Esophagus muscularis mucosa (tissue), 4 donors: ENCODE measurements at regions not wholly inside any gene's neighbourhood (a gene's known extent, or its start where the extent isn't known, plus 50 kb on each side); places are given as distances from the start of the nearest gene placed in this dataset.

ENCODE experiments used
- DNase-seq: peaks from one replicate; pipeline ENCODE4 v3.0.0-alpha.2; 2017; ENCODE audit errors: extremely low spot score
- H3K27ac ChIP-seq, 4 donors: fragments of 200-600 bp; sonication (generic); replicated peaks in 1 of 4; 1 replicate in 3 of 4; 2 replicates in 1 of 4; pipeline ENCODE4 v1.5.1; 2016 to 2019; ENCODE audit warnings: mild to moderate bottlenecking in 1 of 4
- H3K27me3 ChIP-seq, 4 donors: fragments of 200-600 bp; sonication (generic); one replicate each; pipeline versions ENCODE4 v1.5.1 to v1.6.0; 2016 to 2019
- H3K36me3 ChIP-seq, 4 donors: fragments of 200-600 bp; sonication (generic); one replicate each; pipeline ENCODE4 v1.5.1; 2016 to 2019
- H3K4me1 ChIP-seq, 4 donors: fragments of 200-600 bp; sonication (generic); one replicate each; pipeline ENCODE4 v1.5.1; 2016 to 2019
- H3K4me3 ChIP-seq, 4 donors: fragments of 200-600 bp; sonication (generic); 1 replicate in 2 of 4; 2 replicates in 2 of 4; pipeline ENCODE4 v1.5.1; 2016 to 2019; ENCODE audit warnings: mild to moderate bottlenecking in 4 of 4, moderate library complexity in 1 of 4
- H3K9me3 ChIP-seq, 4 donors: fragments of 200-600 bp; sonication (generic); 1 replicate in 3 of 4; 2 replicates in 1 of 4; pipeline ENCODE4 v1.5.1; 2016 to 2019
- EP300 ChIP-seq: sonication (generic); formaldehyde crosslinking; IDR thresholded peaks from one replicate; pipeline ENCODE4 v1.6.1; 2017; ENCODE audit warnings: antibody characterized with exemption
- POLR2A ChIP-seq: fragments of 450-650 bp; IDR thresholded peaks from one replicate; pipeline ENCODE4 v1.6.1; 2017; ENCODE audit warnings: antibody characterized with exemption, moderate library complexity, mild to moderate bottlenecking, low read depth
- POLR2AphosphoS5 ChIP-seq, 2 donors: sonication (generic); formaldehyde crosslinking; IDR thresholded peaks; one replicate each; pipeline ENCODE4 v1.6.1; 2017; ENCODE audit warnings: antibody characterized with exemption in 2 of 2
- WGBS: methylation state at CpG from one replicate; pipeline ENCODE4 v1.1.5; 2018; 5-methylcytosine and 5-hydroxymethylcytosine counted together
- intact Hi-C: fragments of 100-400 bp; cut with DNase I; formaldehyde crosslinking; loops from one replicate; pipeline ENCODE4 v1.15.1; 2023
- TF ChIP-seq, protein P1 (sequence below), 3 experiments: fragments of 200-600 bp in 2 of 3; fragments of 450-650 bp in 1 of 3; sonication (generic) in 2 of 3; IDR thresholded peaks; one replicate each; pipeline ENCODE4 v1.5.1; 2017 to 2019; ENCODE audit warnings: antibody characterized with exemption in 3 of 3, mild to moderate bottlenecking in 2 of 3, moderate library complexity in 1 of 3

DNA sequence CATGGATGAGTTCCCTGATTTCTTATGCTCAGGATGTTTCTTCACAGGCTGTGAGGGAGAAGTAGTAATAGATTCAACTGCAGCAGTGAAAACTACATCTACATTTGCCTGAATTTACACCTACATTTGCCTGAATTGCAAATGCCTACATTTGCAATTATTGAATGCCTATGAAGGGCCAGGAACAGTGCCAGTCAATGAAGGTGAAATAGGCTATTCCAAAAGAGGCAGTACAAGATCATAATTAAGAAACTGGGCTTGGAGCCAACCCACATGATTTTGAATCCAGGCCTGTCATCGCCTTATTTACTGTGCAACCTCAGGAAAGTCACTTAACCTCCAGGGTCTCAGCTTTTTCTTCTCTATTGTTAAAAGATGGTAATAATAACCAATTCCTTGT, 1353.3 kb downstream of the FAM181B start:
- intact Hi-C loops = no loop called here

DNA sequence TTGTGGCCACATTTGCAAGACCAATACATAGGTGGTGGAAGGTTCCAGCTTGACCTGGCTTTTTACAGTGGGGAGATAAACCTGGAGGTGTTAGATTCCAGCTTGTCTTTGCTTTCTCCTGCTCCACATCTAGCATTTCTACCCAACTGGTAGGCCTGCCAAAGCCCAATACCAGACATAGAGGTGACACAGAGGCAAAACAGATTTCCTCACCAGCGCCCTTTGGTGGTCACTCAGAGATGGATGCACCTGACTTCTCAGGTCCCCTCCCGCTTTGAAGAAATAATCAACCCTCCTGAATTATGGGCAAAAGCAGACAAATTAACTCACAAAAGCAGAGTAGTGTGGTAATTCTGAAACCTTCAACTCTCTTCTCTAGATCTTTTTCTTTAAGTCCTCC, 1356.2 kb downstream of the FAM181B start:
- H3K9me3 ChIP-seq = peaks cover 0 to 4% (median 0%) of the 10 kb centered on the region in 4 donors
- no peaks in the 10 kb centered on the region for H3K36me3 ChIP-seq
- DNase-seq = no peak
- WGBS = 88% methylated on average over 2 of the region's 2 CpGs
- H3K4me1 ChIP-seq = no peaks in the 10 kb centered on the region
- intact Hi-C loops = no loop called here
- H3K4me3 ChIP-seq = no peak overlapping the region
- H3K27me3 ChIP-seq = no peaks in the 10 kb centered on the region
- TF ChIP-seq POLR2A = no peak
- TF ChIP-seq, protein P1, sequence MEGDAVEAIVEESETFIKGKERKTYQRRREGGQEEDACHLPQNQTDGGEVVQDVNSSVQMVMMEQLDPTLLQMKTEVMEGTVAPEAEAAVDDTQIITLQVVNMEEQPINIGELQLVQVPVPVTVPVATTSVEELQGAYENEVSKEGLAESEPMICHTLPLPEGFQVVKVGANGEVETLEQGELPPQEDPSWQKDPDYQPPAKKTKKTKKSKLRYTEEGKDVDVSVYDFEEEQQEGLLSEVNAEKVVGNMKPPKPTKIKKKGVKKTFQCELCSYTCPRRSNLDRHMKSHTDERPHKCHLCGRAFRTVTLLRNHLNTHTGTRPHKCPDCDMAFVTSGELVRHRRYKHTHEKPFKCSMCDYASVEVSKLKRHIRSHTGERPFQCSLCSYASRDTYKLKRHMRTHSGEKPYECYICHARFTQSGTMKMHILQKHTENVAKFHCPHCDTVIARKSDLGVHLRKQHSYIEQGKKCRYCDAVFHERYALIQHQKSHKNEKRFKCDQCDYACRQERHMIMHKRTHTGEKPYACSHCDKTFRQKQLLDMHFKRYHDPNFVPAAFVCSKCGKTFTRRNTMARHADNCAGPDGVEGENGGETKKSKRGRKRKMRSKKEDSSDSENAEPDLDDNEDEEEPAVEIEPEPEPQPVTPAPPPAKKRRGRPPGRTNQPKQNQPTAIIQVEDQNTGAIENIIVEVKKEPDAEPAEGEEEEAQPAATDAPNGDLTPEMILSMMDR (IDR thresholded peaks at IDR 0.05) = no peak
- no peak for TF ChIP-seq POLR2AphosphoS5 (IDR thresholded peaks at IDR 0.05)
- no peak for TF ChIP-seq EP300
- H3K27ac ChIP-seq = no peak overlapping the region

More for the DNA sequence above, 1353.3 kb downstream of the FAM181B start:
- Histone ChIP-seq H3K27me3 (no peaks in the 10 kb centered on the region), H3K4me1 (no peaks in the 10 kb centered on the region), H3K9me3 (no peaks in the 10 kb centered on the region), H3K4me3 (no peak overlapping the region), H3K36me3 (no peaks in the 10 kb centered on the region), H3K27ac (no peak overlapping the region)
- TF ChIP-seq EP300 (no peak), POLR2A (no peak), POLR2AphosphoS5 (IDR thresholded peaks at IDR 0.05) (no peak)
- TF ChIP-seq, protein P1 (IDR thresholded peaks at IDR 0.05) = no peak
- WGBS = 64% methylated on average over 1 of the region's 1 CpG
- no peak for DNase-seq

DNA sequence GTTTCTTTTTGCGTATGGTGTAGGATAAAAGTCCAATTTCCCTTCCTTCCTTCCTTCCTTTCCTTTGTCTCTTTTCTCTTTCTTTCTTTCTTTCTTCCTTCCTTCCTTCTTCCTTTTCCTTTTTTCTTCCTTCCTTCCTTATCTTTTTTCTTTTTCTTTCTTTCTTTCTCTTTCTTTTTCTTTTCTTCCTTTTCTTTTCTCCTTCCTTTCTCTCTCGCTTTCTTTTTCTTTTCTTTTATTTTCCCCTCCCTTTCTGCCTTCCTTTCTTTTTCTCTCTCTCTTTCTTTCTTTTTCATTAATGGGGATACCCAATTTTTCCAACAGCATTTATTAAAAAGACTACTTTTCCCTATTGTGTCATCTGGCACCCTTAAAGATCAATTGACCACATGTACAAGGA, 1359.7 kb downstream of the FAM181B start:
- DNase-seq = no peak
- no peaks in the 10 kb centered on the region for H3K4me1 ChIP-seq
- H3K9me3 ChIP-seq = peaks cover 0 to 4% (median 0%) of the 10 kb centered on the region in 4 donors
- H3K36me3 ChIP-seq = no peaks in the 10 kb centered on the region
- H3K27me3 ChIP-seq = no peaks in the 10 kb centered on the region
- no peak overlapping the region for H3K4me3 ChIP-seq
- H3K27ac ChIP-seq = no peak overlapping the region
- no peak for TF ChIP-seq POLR2AphosphoS5 (IDR thresholded peaks at IDR 0.05)
- intact Hi-C loops = no loop called here
- 84% methylated on average over 2 of the region's 2 CpGs for WGBS

DNA sequence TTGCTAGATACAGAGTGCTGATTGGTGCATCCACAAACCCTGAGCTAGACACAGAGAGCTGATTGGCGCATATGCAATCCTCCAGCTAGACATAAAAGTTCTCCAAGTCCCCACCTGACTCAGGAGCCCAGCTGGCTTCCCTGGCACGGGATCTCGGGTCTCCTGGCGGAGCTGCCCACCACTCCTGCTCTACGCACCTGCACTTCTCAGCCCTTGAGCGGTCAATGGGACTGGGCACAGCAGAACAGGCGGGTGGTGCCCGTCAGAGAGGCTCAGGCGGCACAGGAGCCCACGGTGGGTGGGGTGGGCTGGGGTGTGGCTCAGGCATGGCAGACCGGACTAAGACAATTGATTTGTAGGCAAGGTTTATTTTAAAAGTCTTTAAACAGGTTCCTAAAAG, 1365.5 kb downstream of the FAM181B start:
- WGBS = 93% methylated on average over 11 of the region's 11 CpGs
- intact Hi-C loops = no loop called here
- TF ChIP-seq EP300 (no peak), POLR2AphosphoS5 (IDR thresholded peaks at IDR 0.05) (no peak), POLR2A (no peak)
- TF ChIP-seq, protein P1 (IDR thresholded peaks at IDR 0.05) = no peak

DNA sequence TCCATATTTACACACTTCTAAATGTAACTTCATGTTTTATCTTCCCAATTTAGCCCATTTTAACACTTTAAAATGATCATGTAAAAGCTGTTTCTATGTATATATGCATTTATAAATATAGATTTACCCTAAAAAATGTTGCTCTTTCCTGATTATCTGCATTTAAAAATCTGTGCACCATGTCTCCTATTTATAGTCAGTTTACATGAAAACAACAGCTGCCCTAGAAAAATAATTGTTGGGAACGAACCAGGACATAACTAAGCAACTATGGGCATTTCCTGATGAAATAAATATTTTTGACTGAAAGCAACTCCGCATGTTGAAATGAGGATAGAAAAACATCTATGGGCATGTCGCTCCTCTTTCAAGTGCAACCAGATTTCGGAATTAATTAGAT, 1368.2 kb downstream of the FAM181B start:
- DNase-seq = no peak
- Histone ChIP-seq H3K27ac (no peak overlapping the region), H3K36me3 (no peaks in the 10 kb centered on the region), H3K4me3 (no peak overlapping the region), H3K27me3 (no peaks in the 10 kb centered on the region), H3K9me3 (peaks cover 0 to 3% (median 0%) of the 10 kb centered on the region in 4 donors), H3K4me1 (no peaks in the 10 kb centered on the region)
- TF ChIP-seq, protein P1 (IDR thresholded peaks at IDR 0.05) = no peak
- TF ChIP-seq POLR2AphosphoS5 (IDR thresholded peaks at IDR 0.05) (no peak), EP300 (no peak), POLR2A (no peak)
- WGBS = 81% methylated on average over 4 of the region's 4 CpGs
- intact Hi-C loops = no loop called here

More for the DNA sequence above, 1365.5 kb downstream of the FAM181B start:
- no peaks in the 10 kb centered on the region for H3K27me3 ChIP-seq
- no peak overlapping the region for H3K27ac ChIP-seq
- no peak overlapping the region for H3K4me3 ChIP-seq
- no peaks in the 10 kb centered on the region for H3K4me1 ChIP-seq
- DNase-seq = no peak
- peaks cover 0 to 4% (median 1%) of the 10 kb centered on the region in 4 donors for H3K9me3 ChIP-seq
- no peaks in the 10 kb centered on the region for H3K36me3 ChIP-seq
